B cell (primary cell): ENCODE measurements at regions not wholly inside any gene's neighbourhood (a gene's known extent, or its start where the extent isn't known, plus 50 kb on each side); places are given as distances from the start of the nearest gene placed in this dataset.

ENCODE experiments used
- ATAC-seq: fragments of 200-7000 bp; cut with Tn5 transposase; one replicate; pipeline ENCODE4 v1.10.0; 2021; ENCODE audit warnings: low read depth, mild to moderate bottlenecking, moderate number of reproducible peaks, moderate library complexity
- CTCF ChIA-PET: fragments of 350-600 bp; sonication (Branson Sonifier 250); formaldehyde crosslinking; loops from one replicate; lab custom pipeline; 2021; ENCODE audit warnings: antibody characterized with exemption, inconsistent platforms; lab: Charles Lee
- POLR2A ChIA-PET: fragments of 350-600 bp; sonication (Branson Sonifier 250); formaldehyde crosslinking; loops from one replicate; lab custom pipeline; 2021; ENCODE audit warnings: antibody characterized with exemption; lab: Charles Lee
- DNase-seq: peaks from one replicate; pipeline ENCODE4 v3.0.0; 2013
- H2AFZ ChIP-seq: 2 replicates; pipeline ENCODE4 v1.6.1; 2012; ENCODE audit warnings: mild to moderate bottlenecking, low read depth, low read length; ENCODE audit not compliant: insufficient read depth, poor library complexity, severe bottlenecking
- H3K27ac ChIP-seq, 2 donors: 1 replicate in 1 of 2; 2 replicates in 1 of 2; pipeline ENCODE4 v1.5.1; 2012 to 2013; ENCODE audit warnings: low read length in 2 of 2, mild to moderate bottlenecking in 2 of 2, moderate library complexity in 1 of 2
- H3K27me3 ChIP-seq, 4 experiments: fragments of 200-600 bp in 1 of 4; sonication (generic) in 1 of 4; replicated peaks in 1 of 4; 1 replicate in 2 of 4; 2 replicates in 2 of 4; pipeline versions ENCODE4 v1.6.1 to v1.7.0; 2013 to 2016; ENCODE audit warnings: low read length in 3 of 4, mild to moderate bottlenecking in 2 of 4, mixed read lengths in 1 of 4, moderate library complexity in 1 of 4; ENCODE audit not compliant: insufficient read depth in 4 of 4, control insufficient read depth in 3 of 4; ENCODE audit errors: control extremely low read depth in 1 of 4
- H3K36me3 ChIP-seq, 2 experiments: replicated peaks in 1 of 2; 1 replicate in 1 of 2; 2 replicates in 1 of 2; pipeline versions ENCODE4 v1.6.1 to v1.7.1; 2013; ENCODE audit warnings: low read length in 1 of 2; ENCODE audit not compliant: insufficient read depth in 2 of 2, control insufficient read depth in 1 of 2; ENCODE audit errors: control extremely low read depth in 1 of 2, extremely low read depth in 1 of 2
- H3K4me1 ChIP-seq, 2 donors: fragments of 200-600 bp in 1 of 2; sonication (generic) in 1 of 2; 1 replicate in 1 of 2; 2 replicates in 1 of 2; pipeline versions ENCODE4 v1.5.1 to v1.6.1; 2013 to 2017; ENCODE audit warnings: low read length in 2 of 2; ENCODE audit not compliant: control insufficient read depth in 2 of 2, insufficient read depth in 2 of 2
- H3K4me2 ChIP-seq: replicated peaks from 2 replicates; pipeline ENCODE3; 2012; ENCODE audit warnings: mild to moderate bottlenecking, low read depth, low read length; ENCODE audit not compliant: poor library complexity, severe bottlenecking
- H3K4me3 ChIP-seq, 5 experiments: fragments of 200-600 bp in 1 of 5; sonication (generic) in 1 of 5; 1 replicate in 3 of 5; 2 replicates in 2 of 5; pipeline versions ENCODE4 v1.5.1 to v1.7.0; 2011 to 2016; ENCODE audit warnings: low read length in 4 of 5, mild to moderate bottlenecking in 4 of 5, low read depth in 2 of 5, control low read depth in 1 of 5, moderate library complexity in 1 of 5; ENCODE audit not compliant: insufficient read depth in 1 of 5; ENCODE audit errors: control extremely low read depth in 1 of 5, extremely low read depth in 1 of 5
- H3K79me2 ChIP-seq: fragments of 200-600 bp; sonication (generic); one replicate; pipeline ENCODE4 v1.6.0; 2016; ENCODE audit warnings: low read length; ENCODE audit not compliant: control insufficient read depth, insufficient read depth
- H3K9ac ChIP-seq: fragments of 200-600 bp; sonication (generic); 2 replicates; pipeline ENCODE4 v1.6.1; 2017; ENCODE audit warnings: mild to moderate bottlenecking, low read length, moderate library complexity
- H3K9me3 ChIP-seq, 3 donors: one replicate each; pipeline versions ENCODE4 v1.6.1 to v1.7.1; 2013; ENCODE audit warnings: low read length in 2 of 3; ENCODE audit not compliant: control insufficient read depth in 2 of 3, insufficient read depth in 1 of 3; ENCODE audit errors: control extremely low read depth in 1 of 3
- H4K20me1 ChIP-seq: 2 replicates; pipeline ENCODE4 v1.6.0; 2012; ENCODE audit warnings: mild to moderate bottlenecking, low read length; ENCODE audit not compliant: insufficient read depth, control insufficient read depth, poor library complexity, severe bottlenecking
- H3K27ac Mint-ChIP-seq: one replicate; pipeline ENCODE4 v1.8.0; 2021; ENCODE audit warnings: mixed read lengths
- H3K27me3 Mint-ChIP-seq: one replicate; pipeline ENCODE4 v1.8.0; 2021; ENCODE audit warnings: mixed read lengths
- H3K4me1 Mint-ChIP-seq: one replicate; pipeline ENCODE4 v1.8.0; 2021; ENCODE audit warnings: mixed read lengths
- H3K4me3 Mint-ChIP-seq: one replicate; pipeline ENCODE4 v1.8.0; 2021; ENCODE audit warnings: mixed read lengths
- H3K9me3 Mint-ChIP-seq: one replicate; pipeline ENCODE4 v1.8.0; 2022; ENCODE audit warnings: mixed read lengths; ENCODE audit not compliant: insufficient read depth
- EZH2 ChIP-seq: IDR thresholded peaks from 2 replicates; pipeline ENCODE4 v1.6.1; 2012; ENCODE audit warnings: borderline replicate concordance, low read depth, mild to moderate bottlenecking, moderate library complexity, low read length; ENCODE audit not compliant: insufficient read depth, poor library complexity, severe bottlenecking
- WGBS: methylation state at CpG from one replicate; pipeline ENCODE4 v1.1.5; 2013; ENCODE audit warnings: missing lambda C conversion rate; ENCODE audit not compliant: insufficient coverage; 5-methylcytosine and 5-hydroxymethylcytosine counted together
- intact Hi-C: fragments of 100-400 bp; cut with micrococcal nuclease; formaldehyde crosslinking; loops from one replicate; pipeline ENCODE4 v1.10.0; 2022
- TF ChIP-seq, protein P1 (sequence below): fragments of 200-600 bp; IDR thresholded peaks from one replicate; pipeline ENCODE4 v1.8.0; 2022; ENCODE audit warnings: antibody characterized with exemption, mild to moderate bottlenecking

DNA sequence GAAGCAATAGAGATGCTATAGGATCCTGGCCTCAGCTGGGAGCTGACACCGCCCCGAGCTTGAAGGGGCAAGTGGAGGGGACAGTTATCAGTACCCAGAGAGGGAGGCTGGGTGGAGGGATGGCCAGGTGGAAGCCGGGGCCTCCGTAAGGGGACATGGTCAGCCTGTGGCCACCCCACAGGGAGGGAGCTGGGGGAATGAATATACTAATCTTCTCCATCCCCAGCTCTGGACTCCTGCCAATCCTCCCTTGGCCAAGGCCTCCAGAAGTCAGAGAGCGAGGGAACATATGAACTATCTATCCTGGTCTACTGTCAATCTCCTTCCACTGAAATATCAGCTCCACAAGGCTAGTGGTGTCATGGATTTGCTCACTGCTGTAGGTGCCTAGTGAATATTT, 109.3 kb downstream of the BOD1 start:
- H3K4me3 ChIP-seq: no peak overlapping the region
- no peaks in the 10 kb centered on the region for H3K4me1 ChIP-seq

DNA sequence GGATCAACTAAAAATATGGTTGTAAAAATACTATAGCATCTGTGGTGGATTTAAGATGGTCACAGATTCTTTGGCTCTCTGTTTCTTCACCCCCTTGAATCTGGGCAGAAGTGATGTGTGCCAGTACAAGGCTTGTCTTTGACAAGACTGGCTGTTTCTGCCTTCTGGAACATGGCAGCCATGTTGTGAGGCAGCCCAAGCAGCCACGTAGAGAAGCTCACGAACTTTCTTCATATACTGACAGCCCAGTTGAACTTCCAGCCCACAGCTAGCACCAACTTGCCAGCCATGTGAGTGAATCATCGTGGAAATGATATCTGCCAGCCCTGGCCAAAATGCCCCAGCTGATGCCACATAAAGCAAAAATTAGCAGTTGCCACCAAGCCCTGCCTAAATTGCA, 110.8 kb downstream of the BOD1 start:
- Histone ChIP-seq H3K4me1 (no peaks in the 10 kb centered on the region), H2AFZ (no peak overlapping the region), H3K27me3 (no peaks in the 10 kb centered on the region), H3K4me3 (no peak overlapping the region), H3K4me2 (no peak overlapping the region), H4K20me1 (no peaks in the 10 kb centered on the region), H3K9me3 (peaks cover 0 to 12% (median 5%) of the 10 kb centered on the region in 3 donors), H3K27ac (no peak overlapping the region), H3K9ac (no peak overlapping the region), H3K36me3 (no peaks in the 10 kb centered on the region), H3K79me2 (no peaks in the 10 kb centered on the region)
- DNase-seq (no peak), ATAC-seq (no peak)
- Mint-ChIP-seq H3K9me3 (no peaks in the 10 kb centered on the region), H3K4me3 (no peak overlapping the region), H3K27me3 (no peaks in the 10 kb centered on the region), H3K4me1 (no peaks in the 10 kb centered on the region), H3K27ac (no peak overlapping the region)
- POLR2A ChIA-PET: no interaction called here
- 86% methylated on average over 3 of the region's 3 CpGs for WGBS
- CTCF ChIA-PET: no interaction called here
- TF ChIP-seq, protein P1, sequence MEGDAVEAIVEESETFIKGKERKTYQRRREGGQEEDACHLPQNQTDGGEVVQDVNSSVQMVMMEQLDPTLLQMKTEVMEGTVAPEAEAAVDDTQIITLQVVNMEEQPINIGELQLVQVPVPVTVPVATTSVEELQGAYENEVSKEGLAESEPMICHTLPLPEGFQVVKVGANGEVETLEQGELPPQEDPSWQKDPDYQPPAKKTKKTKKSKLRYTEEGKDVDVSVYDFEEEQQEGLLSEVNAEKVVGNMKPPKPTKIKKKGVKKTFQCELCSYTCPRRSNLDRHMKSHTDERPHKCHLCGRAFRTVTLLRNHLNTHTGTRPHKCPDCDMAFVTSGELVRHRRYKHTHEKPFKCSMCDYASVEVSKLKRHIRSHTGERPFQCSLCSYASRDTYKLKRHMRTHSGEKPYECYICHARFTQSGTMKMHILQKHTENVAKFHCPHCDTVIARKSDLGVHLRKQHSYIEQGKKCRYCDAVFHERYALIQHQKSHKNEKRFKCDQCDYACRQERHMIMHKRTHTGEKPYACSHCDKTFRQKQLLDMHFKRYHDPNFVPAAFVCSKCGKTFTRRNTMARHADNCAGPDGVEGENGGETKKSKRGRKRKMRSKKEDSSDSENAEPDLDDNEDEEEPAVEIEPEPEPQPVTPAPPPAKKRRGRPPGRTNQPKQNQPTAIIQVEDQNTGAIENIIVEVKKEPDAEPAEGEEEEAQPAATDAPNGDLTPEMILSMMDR: no peak
- TF ChIP-seq EZH2: no peak
- intact Hi-C loops: no loop called here

More for the DNA sequence above, 109.3 kb downstream of the BOD1 start:
- peaks cover 0 to 10% (median 5%) of the 10 kb centered on the region in 3 donors for H3K9me3 ChIP-seq
- ChIA-PET CTCF (no interaction called here), POLR2A (no interaction called here)
- Mint-ChIP-seq H3K4me3 (no peak overlapping the region), H3K27ac (no peak overlapping the region), H3K9me3 (no peaks in the 10 kb centered on the region), H3K4me1 (no peaks in the 10 kb centered on the region), H3K27me3 (peaks cover 6% of the 10 kb centered on the region)
- ATAC-seq: no peak
- intact Hi-C loops: no loop called here
- DNase-seq: no peak
- no peak overlapping the region for H3K9ac ChIP-seq
- peaks cover 0 to 5% (median 3%) of the 10 kb centered on the region in 4 experiments for H3K27me3 ChIP-seq
- H3K27ac ChIP-seq: no peak overlapping the region
- no peak overlapping the region for H2AFZ ChIP-seq
- TF ChIP-seq, protein P1: no peak
- no peak for TF ChIP-seq EZH2
- no peak overlapping the region for H3K4me2 ChIP-seq
- no peaks in the 10 kb centered on the region for H3K79me2 ChIP-seq
- no peaks in the 10 kb centered on the region for H3K36me3 ChIP-seq
- no peaks in the 10 kb centered on the region for H4K20me1 ChIP-seq
- 90% methylated on average over 2 of the region's 5 CpGs for WGBS
